Fibroblast of lung (primary cell): ENCODE measurements at regions not wholly inside any gene's neighbourhood (a gene's known extent, or its start where the extent isn't known, plus 50 kb on each side); places are given as distances from the start of the nearest gene placed in this dataset.
"Not testable (repeated sequence)": the region's sequence is repeated elsewhere in the genome, so short reads cannot be mapped to it uniquely, and the experiment has no call there.

Source experiments
- CTCF ChIP-seq, 2 donors: IDR thresholded peaks in 1 of 2; conservative IDR thresholded peaks in 1 of 2; 1 replicate in 1 of 2; 2 replicates in 1 of 2; pipeline ENCODE4 v1.5.1; 2011 to 2012; ENCODE audit warnings: low read length in 2 of 2, control low read depth in 1 of 2, inconsistent platforms in 1 of 2, low read depth in 1 of 2, mild to moderate bottlenecking in 1 of 2
- EZH2 ChIP-seq: IDR thresholded peaks from 2 replicates; pipeline ENCODE4 v1.5.1; 2012; ENCODE audit warnings: low read length, control low read depth, mild to moderate bottlenecking; ENCODE audit errors: missing control alignments

- TF ChIP-seq EZH2; CTCF (conservative IDR thresholded peaks at IDR 0.05 in 1 of 2, IDR thresholded peaks at IDR 0.05 in 1 of 2; ENCODE audit: low read depth in 1 of 2, low read length in 2 of 2): not testable (repeated sequence)
Observed at GRCh38 chr7:149986866-149987265, 113.1 kb downstream of the ATP6V0E2 start.
